ENCODE measurements at regions not wholly inside any gene's neighbourhood (a gene's known extent, or its start where the extent isn't known, plus 50 kb on each side); places are given as distances from the start of the nearest gene placed in this dataset.
"Not testable (repeated sequence)": the region's sequence is repeated elsewhere in the genome, so short reads cannot be mapped to it uniquely, and the experiment has no call there.

DNA sequence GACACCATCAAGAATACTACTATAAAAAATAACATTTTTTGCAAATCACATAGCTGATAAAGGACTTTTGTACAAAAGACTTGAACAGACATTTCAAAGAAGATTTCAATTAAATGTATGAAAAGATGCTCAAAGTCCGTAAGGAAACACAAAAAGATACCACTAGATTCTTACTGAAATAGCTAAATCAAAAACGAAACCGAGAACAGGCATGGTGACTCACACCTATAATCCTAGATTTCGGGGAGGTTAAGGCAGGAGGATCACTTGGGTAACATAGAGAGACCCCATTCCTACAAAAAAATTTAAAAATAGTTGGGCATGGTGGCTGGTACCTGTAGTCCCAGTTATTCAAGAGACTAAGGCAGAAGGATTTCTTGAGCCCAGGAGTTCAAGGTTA, 520.2 kb upstream of the GRM3 start:
- Histone ChIP-seq H3K27me3 (no peaks in the 10 kb centered on the region), H3K27ac (no peak overlapping the region), H3K36me3 (no peaks in the 10 kb centered on the region), H3K4me1 (no peaks in the 10 kb centered on the region), H3K4me3 (no peak overlapping the region), H3K9me3 (peaks cover 5% of the 10 kb centered on the region)
- WGBS, result 84% methylated on average over 4 of the region's 4 CpGs
- DNase-seq (ENCODE audit: low spot score in 2 of 2), result no peak
- TF ChIP-seq CTCF (IDR thresholded peaks at IDR 0.05) (no peak), POLR2AphosphoS5 (IDR thresholded peaks at IDR 0.05) (no peak), POLR2A (IDR thresholded peaks at IDR 0.05) (no peak), EP300 (IDR thresholded peaks at IDR 0.05) (no peak)

- Histone ChIP-seq H3K4me3 (no peak overlapping the region), H3K4me1 (no peaks in the 10 kb centered on the region), H3K27me3 (no peaks in the 10 kb centered on the region), H3K27ac (no peak overlapping the region), H3K36me3 (no peaks in the 10 kb centered on the region), H3K9me3 (peaks cover 17% of the 10 kb centered on the region)
- no peak for TF ChIP-seq EP300 (IDR thresholded peaks at IDR 0.05)
- TF ChIP-seq CTCF (IDR thresholded peaks at IDR 0.05), result no peak
- TF ChIP-seq POLR2A (IDR thresholded peaks at IDR 0.05), result no peak
- TF ChIP-seq POLR2AphosphoS5 (IDR thresholded peaks at IDR 0.05), result no peak
- WGBS, result 59% methylated on average over 1 of the region's 1 CpG
- DNase-seq (ENCODE audit: low spot score in 2 of 2), result no peak
Observed at GRCh38 chr7:86094166-86094669, 549.5 kb upstream of the GRM3 start.

DNA sequence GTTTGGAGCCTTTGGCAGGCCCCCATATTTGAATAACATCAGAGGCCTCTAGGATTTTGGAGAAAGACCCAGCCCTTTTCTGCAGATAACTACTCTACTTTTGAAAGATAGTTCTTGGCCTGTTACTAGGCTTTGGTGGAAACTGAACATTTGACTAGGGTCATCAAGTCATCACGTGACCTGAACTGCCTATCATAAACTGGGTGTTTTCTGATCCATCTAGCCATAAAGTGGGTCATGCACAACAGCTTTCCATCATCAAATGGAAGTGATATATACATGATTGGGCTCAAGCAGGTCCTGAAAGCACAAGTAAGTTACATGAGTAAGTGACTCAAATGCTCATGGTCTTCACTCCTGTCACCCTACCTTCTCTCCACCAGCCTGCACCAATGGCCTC, 552.3 kb upstream of the GRM3 start:
- no peaks in the 10 kb centered on the region for H3K36me3 ChIP-seq

DNA sequence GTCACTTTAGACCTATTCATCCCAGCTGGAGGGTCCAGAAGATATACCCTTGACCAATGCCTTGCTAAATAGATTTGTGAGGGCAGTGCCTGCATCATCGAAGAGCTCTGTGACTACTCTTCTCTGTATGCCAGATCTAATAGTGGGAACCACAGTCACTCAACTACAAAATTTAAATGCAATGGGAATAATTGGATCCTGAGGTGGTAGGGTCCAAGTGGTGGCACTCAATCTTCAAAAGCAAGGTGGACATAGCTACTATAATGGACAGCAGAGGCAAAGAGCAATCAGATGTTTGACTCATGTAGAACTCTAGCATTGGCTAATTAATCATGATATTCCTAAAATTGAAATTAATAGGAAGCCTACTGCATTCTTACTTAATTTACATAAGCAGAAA, 554.3 kb upstream of the GRM3 start:
- TF ChIP-seq POLR2A (IDR thresholded peaks at IDR 0.05) (no peak), POLR2AphosphoS5 (IDR thresholded peaks at IDR 0.05) (no peak), CTCF (IDR thresholded peaks at IDR 0.05) (no peak), EP300 (IDR thresholded peaks at IDR 0.05) (no peak)
- no peaks in the 10 kb centered on the region for H3K4me1 ChIP-seq
- no peaks in the 10 kb centered on the region for H3K36me3 ChIP-seq
- 81% methylated on average over 1 of the region's 1 CpG for WGBS
- H3K9me3 ChIP-seq, result peaks cover 25% of the 10 kb centered on the region
- no peaks in the 10 kb centered on the region for H3K27me3 ChIP-seq
- DNase-seq (ENCODE audit: low spot score in 2 of 2), result no peak
- H3K27ac ChIP-seq, result no peak overlapping the region
- H3K4me3 ChIP-seq, result no peak overlapping the region

More for the DNA sequence above, 552.3 kb upstream of the GRM3 start:
- no peak overlapping the region for H3K27ac ChIP-seq
- WGBS, result 63% methylated on average over 1 of the region's 1 CpG
- H3K4me3 ChIP-seq, result no peak overlapping the region
- peaks cover 25% of the 10 kb centered on the region for H3K9me3 ChIP-seq
- no peak for TF ChIP-seq EP300 (IDR thresholded peaks at IDR 0.05)
- no peaks in the 10 kb centered on the region for H3K27me3 ChIP-seq
- H3K4me1 ChIP-seq, result no peaks in the 10 kb centered on the region
- DNase-seq (ENCODE audit: low spot score in 2 of 2), result no peak

DNA sequence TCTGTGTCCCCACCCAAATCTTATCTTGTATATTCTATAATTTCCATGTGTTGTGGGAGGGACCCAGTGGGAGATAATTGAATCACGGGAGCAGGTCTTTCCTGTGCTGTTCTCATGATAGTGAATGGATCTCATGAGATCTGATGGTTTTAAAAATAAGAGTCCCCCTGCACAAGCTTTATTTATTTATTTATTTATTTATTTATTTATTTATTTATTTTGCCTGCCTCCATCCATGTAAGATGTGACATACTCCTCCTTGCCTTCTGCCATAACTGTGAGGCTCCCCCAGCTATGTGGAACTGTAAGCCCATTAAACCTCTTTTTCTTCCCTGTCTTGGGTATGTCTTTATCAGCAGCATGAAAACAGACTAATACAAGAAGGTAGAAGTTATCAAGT, 579.1 kb upstream of the GRM3 start:
- WGBS, result 80% methylated on average over 1 of the region's 1 CpG

GRCh38 chr7:86058649-86059048, 585.1 kb upstream of the GRM3 start:
- Histone ChIP-seq H3K4me3 (no peak overlapping the region), H3K4me1 (no peaks in the 10 kb centered on the region), H3K9me3 (peaks cover 13% of the 10 kb centered on the region), H3K27me3 (no peaks in the 10 kb centered on the region), H3K36me3 (no peaks in the 10 kb centered on the region), H3K27ac (no peak overlapping the region)
- WGBS, result 100% methylated on average over 2 of the region's 3 CpGs
- TF ChIP-seq POLR2AphosphoS5 (IDR thresholded peaks at IDR 0.05) (no peak), EP300 (IDR thresholded peaks at IDR 0.05) (no peak), CTCF (IDR thresholded peaks at IDR 0.05) (no peak), POLR2A (IDR thresholded peaks at IDR 0.05) (no peak)
- DNase-seq (ENCODE audit: low spot score in 2 of 2), result no peak

More for the DNA sequence above, 579.1 kb upstream of the GRM3 start:
- not testable (repeated sequence) for H3K27ac ChIP-seq; H3K4me1 ChIP-seq; H3K27me3 ChIP-seq; H3K4me3 ChIP-seq; H3K9me3 ChIP-seq; DNase-seq (ENCODE audit: low spot score in 2 of 2); H3K36me3 ChIP-seq
